Liver (tissue), 7 donors: ENCODE measurements at regions not wholly inside any gene's neighbourhood (a gene's known extent, or its start where the extent isn't known, plus 50 kb on each side); places are given as distances from the start of the nearest gene placed in this dataset.

Experiments used
- DNase-seq: peaks from one replicate; pipeline ENCODE4 v3.0.0-alpha.2; 2017; ENCODE audit warnings: low spot score
- H3K27ac ChIP-seq, 2 donors: one replicate each; pipeline ENCODE4 v1.7.0; 2013; ENCODE audit warnings: inconsistent platforms in 2 of 2, low read length in 2 of 2, control low read depth in 1 of 2, low read depth in 1 of 2, mild to moderate bottlenecking in 1 of 2
- H3K27me3 ChIP-seq, 4 donors: one replicate each; pipeline versions ENCODE4 v1.6.1 to v1.7.0; 2013; ENCODE audit warnings: low read length in 3 of 4, inconsistent platforms in 1 of 4, mild to moderate bottlenecking in 1 of 4, moderate library complexity in 1 of 4; ENCODE audit not compliant: control insufficient read depth in 4 of 4, insufficient read depth in 4 of 4
- H3K36me3 ChIP-seq, 4 donors: one replicate each; pipeline versions ENCODE4 v1.6.1 to v1.7.0; 2013; ENCODE audit warnings: low read length in 3 of 4, mild to moderate bottlenecking in 3 of 4, low read depth in 1 of 4, moderate library complexity in 1 of 4; ENCODE audit not compliant: control insufficient read depth in 4 of 4, insufficient read depth in 3 of 4
- H3K4me1 ChIP-seq, 4 donors: one replicate each; pipeline versions ENCODE4 v1.6.1 to v1.7.0; 2013; ENCODE audit warnings: low read length in 3 of 4, mild to moderate bottlenecking in 3 of 4, moderate library complexity in 1 of 4; ENCODE audit not compliant: control insufficient read depth in 4 of 4, insufficient read depth in 4 of 4
- H3K4me3 ChIP-seq, 3 donors: one replicate each; pipeline versions ENCODE4 v1.6.1 to v1.7.0; 2013; ENCODE audit warnings: low read length in 3 of 3, control low read depth in 1 of 3, low read depth in 1 of 3, mild to moderate bottlenecking in 1 of 3
- H3K9ac ChIP-seq, 2 donors: one replicate each; pipeline ENCODE4 v1.7.0; 2013; ENCODE audit warnings: low read length in 2 of 2, mild to moderate bottlenecking in 2 of 2, moderate library complexity in 2 of 2, control low read depth in 1 of 2, low read depth in 1 of 2
- H3K9me3 ChIP-seq, 4 donors: one replicate each; pipeline versions ENCODE4 v1.6.1 to v1.7.0; 2013; ENCODE audit warnings: low read length in 3 of 4; ENCODE audit not compliant: control insufficient read depth in 4 of 4
- EGR1 ChIP-seq, 2 donors: IDR thresholded peaks; 2 replicates each; pipeline ENCODE4 v1.6.1; 2016 to 2018; ENCODE audit warnings: antibody characterized with exemption in 2 of 2, low read depth in 2 of 2
- FOXA2 ChIP-seq: IDR thresholded peaks from 2 replicates; pipeline ENCODE4 v1.6.1; 2016; ENCODE audit warnings: antibody characterized with exemption
- GABPA ChIP-seq, 2 donors: IDR thresholded peaks in 1 of 2; conservative IDR thresholded peaks in 1 of 2; 2 replicates each; pipeline ENCODE4 v1.6.1; 2016; ENCODE audit warnings: antibody characterized with exemption in 2 of 2, mild to moderate bottlenecking in 1 of 2, moderate library complexity in 1 of 2
- HNF4A ChIP-seq, 2 donors: conservative IDR thresholded peaks; 2 replicates each; pipeline ENCODE4 v1.6.1; 2016; ENCODE audit warnings: antibody characterized with exemption in 2 of 2, mild to moderate bottlenecking in 2 of 2
- HNF4G ChIP-seq: IDR thresholded peaks from 2 replicates; pipeline ENCODE4 v1.6.1; 2016; ENCODE audit warnings: antibody characterized with exemption
- JUND ChIP-seq, 2 donors: IDR thresholded peaks; 2 replicates each; pipeline ENCODE4 v1.6.1; 2016; ENCODE audit warnings: antibody characterized with exemption in 2 of 2
- NR2F2 ChIP-seq: IDR thresholded peaks from 2 replicates; pipeline ENCODE4 v1.6.1; 2016; ENCODE audit warnings: antibody characterized with exemption
- RAD21 ChIP-seq, 2 donors: IDR thresholded peaks; 2 replicates each; pipeline ENCODE4 v1.6.1; 2016; ENCODE audit warnings: antibody characterized with exemption in 2 of 2, mild to moderate bottlenecking in 2 of 2
- RXRA ChIP-seq, 2 donors: IDR thresholded peaks; 2 replicates each; pipeline ENCODE4 v1.6.1; 2017 to 2018; ENCODE audit warnings: antibody characterized with exemption in 2 of 2, mild to moderate bottlenecking in 1 of 2
- SP1 ChIP-seq: IDR thresholded peaks from 2 replicates; pipeline ENCODE4 v1.6.1; 2018; ENCODE audit warnings: antibody characterized with exemption, mild to moderate bottlenecking
- TAF1 ChIP-seq: conservative IDR thresholded peaks from 2 replicates; pipeline ENCODE4 v1.6.1; 2016; ENCODE audit warnings: antibody characterized with exemption, mild to moderate bottlenecking
- WGBS: extraction: QIAGEN DNeasy Blood & Tissue Kit; methylation state at CpG from one replicate; pipeline ENCODE4 v1.1.7; 2013; 5-methylcytosine and 5-hydroxymethylcytosine counted together
- TF ChIP-seq, protein P1 (sequence below): IDR thresholded peaks from 2 replicates; pipeline ENCODE4 v1.6.1; 2016; ENCODE audit warnings: antibody characterized with exemption
- TF ChIP-seq, protein P2 (sequence below): IDR thresholded peaks from 2 replicates; pipeline ENCODE4 v1.6.1; 2016; ENCODE audit warnings: antibody characterized with exemption
- TF ChIP-seq, protein P3 (sequence below): IDR thresholded peaks from 2 replicates; pipeline ENCODE4 v1.6.1; 2016; ENCODE audit warnings: antibody characterized with exemption
- donor health status: healthy.
- donor health status: healthy.
- donor health status: healthy.
- donor health status: healthy.

DNA sequence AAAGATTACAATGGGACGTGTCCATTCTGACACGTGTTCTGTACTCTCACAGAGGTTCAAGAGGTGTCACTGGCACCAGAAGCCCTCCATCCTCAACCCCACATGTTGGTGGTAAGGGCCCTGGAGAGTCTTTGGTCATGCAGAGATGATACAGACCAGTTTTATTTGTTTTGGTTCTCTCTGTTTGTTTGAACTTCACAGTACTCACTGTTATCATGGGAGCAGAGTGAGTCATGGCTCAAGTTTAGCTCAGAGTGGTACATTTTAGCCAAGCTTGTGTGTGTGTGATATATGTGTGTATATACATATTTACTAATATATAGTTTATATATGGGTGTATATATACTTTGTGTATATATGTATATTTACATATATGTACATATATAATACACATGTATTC, 935.6 kb downstream of the GRID1 start:
- TF ChIP-seq NR2F2 (no peak), HNF4A (conservative IDR thresholded peaks at IDR 0.05) (no peak), JUND (IDR thresholded peaks at IDR 0.05) (no peak), FOXA2 (no peak)
- H3K9ac ChIP-seq, result no peak overlapping the region
- DNase-seq, result no peak
- no peaks in the 10 kb centered on the region for H3K9me3 ChIP-seq
- H3K36me3 ChIP-seq, result no peaks in the 10 kb centered on the region
- WGBS, result 86% methylated on average over 2 of the region's 2 CpGs
- no peak overlapping the region for H3K27ac ChIP-seq
- no peaks in the 10 kb centered on the region for H3K4me1 ChIP-seq
- no peak overlapping the region for H3K4me3 ChIP-seq
- no peaks in the 10 kb centered on the region for H3K27me3 ChIP-seq

DNA sequence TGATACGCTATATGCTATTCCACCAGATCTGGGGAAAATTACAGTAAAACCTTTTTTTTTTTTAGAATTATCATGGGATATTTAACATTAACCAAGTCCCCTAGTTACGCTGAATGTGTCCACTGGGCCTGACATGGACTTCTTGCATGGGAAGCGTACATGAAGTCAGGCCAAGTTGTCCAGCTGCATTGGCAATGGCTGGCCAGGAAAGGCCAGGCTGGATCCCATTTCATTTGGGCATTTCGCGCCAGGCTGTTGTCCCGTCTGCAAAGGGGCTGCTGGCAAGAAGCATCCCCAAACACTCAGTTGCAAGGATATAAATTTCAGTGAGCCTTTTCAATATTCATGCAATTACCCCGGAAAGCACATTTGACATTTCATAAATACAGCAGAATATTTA, 933.3 kb downstream of the GRID1 start:
- Histone ChIP-seq H3K36me3 (no peaks in the 10 kb centered on the region), H3K27ac (no peak overlapping the region), H3K27me3 (no peaks in the 10 kb centered on the region), H3K4me3 (no peak overlapping the region), H3K4me1 (no peaks in the 10 kb centered on the region), H3K9me3 (no peaks in the 10 kb centered on the region), H3K9ac (no peak overlapping the region)
- TF ChIP-seq, protein P1, sequence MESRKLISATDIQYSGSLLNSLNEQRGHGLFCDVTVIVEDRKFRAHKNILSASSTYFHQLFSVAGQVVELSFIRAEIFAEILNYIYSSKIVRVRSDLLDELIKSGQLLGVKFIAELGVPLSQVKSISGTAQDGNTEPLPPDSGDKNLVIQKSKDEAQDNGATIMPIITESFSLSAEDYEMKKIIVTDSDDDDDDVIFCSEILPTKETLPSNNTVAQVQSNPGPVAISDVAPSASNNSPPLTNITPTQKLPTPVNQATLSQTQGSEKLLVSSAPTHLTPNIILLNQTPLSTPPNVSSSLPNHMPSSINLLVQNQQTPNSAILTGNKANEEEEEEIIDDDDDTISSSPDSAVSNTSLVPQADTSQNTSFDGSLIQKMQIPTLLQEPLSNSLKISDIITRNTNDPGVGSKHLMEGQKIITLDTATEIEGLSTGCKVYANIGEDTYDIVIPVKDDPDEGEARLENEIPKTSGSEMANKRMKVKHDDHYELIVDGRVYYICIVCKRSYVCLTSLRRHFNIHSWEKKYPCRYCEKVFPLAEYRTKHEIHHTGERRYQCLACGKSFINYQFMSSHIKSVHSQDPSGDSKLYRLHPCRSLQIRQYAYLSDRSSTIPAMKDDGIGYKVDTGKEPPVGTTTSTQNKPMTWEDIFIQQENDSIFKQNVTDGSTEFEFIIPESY, result no peak
- no peak for TF ChIP-seq EGR1 (IDR thresholded peaks at IDR 0.05; ENCODE audit: low read depth in 2 of 2)
- TF ChIP-seq HNF4G, result no peak
- TF ChIP-seq RXRA (IDR thresholded peaks at IDR 0.05), result no peak
- TF ChIP-seq SP1, result no peak
- no peak for TF ChIP-seq RAD21 (IDR thresholded peaks at IDR 0.05)
- no peak for TF ChIP-seq HNF4A (conservative IDR thresholded peaks at IDR 0.05)
- TF ChIP-seq, protein P2, sequence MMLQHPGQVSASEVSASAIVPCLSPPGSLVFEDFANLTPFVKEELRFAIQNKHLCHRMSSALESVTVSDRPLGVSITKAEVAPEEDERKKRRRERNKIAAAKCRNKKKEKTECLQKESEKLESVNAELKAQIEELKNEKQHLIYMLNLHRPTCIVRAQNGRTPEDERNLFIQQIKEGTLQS, result no peak
- TF ChIP-seq TAF1, result no peak
- TF ChIP-seq GABPA (IDR thresholded peaks at IDR 0.05 in 1 of 2, conservative IDR thresholded peaks at IDR 0.05 in 1 of 2), result no peak
- no peak for TF ChIP-seq FOXA2
- DNase-seq, result no peak
- 94% methylated on average over 7 of the region's 7 CpGs for WGBS

DNA sequence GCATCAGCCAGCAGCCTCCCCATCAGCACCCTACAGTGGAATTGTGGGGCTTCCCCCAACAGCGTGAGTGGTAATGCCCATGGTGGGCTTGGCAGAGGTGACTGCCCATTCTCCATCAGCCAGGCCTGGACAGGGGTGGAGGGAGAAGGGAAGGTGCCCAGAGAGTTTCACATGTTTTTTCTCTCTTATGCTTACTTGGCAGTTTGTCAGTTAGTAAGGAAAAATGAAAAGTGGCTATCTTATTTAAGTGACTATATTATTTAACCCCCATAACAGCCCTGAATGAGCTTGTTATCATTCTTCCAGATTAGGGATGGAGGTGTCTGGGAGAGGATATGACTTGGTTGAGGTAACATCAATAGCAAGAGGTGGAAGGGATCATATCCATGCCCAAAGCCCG, 921.7 kb downstream of the GRID1 start:
- 74% methylated on average over 2 of the region's 2 CpGs for WGBS

More for the DNA sequence above, 921.7 kb downstream of the GRID1 start:
- no peaks in the 10 kb centered on the region for H3K27me3 ChIP-seq
- DNase-seq, result no peak
- no peak overlapping the region for H3K4me3 ChIP-seq
- no peaks in the 10 kb centered on the region for H3K36me3 ChIP-seq
- no peaks in the 10 kb centered on the region for H3K4me1 ChIP-seq
- no peak overlapping the region for H3K27ac ChIP-seq
- no peaks in the 10 kb centered on the region for H3K9me3 ChIP-seq
- no peak overlapping the region for H3K9ac ChIP-seq
- TF ChIP-seq, protein P3, sequence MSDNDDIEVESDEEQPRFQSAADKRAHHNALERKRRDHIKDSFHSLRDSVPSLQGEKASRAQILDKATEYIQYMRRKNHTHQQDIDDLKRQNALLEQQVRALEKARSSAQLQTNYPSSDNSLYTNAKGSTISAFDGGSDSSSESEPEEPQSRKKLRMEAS, result no peak
- no peak for TF ChIP-seq RAD21 (IDR thresholded peaks at IDR 0.05)
- no peak for TF ChIP-seq SP1
